ENCODE measurements at regions not wholly inside any gene's neighbourhood (a gene's known extent, or its start where the extent isn't known, plus 50 kb on each side); places are given as distances from the start of the nearest gene placed in this dataset.

DNA sequence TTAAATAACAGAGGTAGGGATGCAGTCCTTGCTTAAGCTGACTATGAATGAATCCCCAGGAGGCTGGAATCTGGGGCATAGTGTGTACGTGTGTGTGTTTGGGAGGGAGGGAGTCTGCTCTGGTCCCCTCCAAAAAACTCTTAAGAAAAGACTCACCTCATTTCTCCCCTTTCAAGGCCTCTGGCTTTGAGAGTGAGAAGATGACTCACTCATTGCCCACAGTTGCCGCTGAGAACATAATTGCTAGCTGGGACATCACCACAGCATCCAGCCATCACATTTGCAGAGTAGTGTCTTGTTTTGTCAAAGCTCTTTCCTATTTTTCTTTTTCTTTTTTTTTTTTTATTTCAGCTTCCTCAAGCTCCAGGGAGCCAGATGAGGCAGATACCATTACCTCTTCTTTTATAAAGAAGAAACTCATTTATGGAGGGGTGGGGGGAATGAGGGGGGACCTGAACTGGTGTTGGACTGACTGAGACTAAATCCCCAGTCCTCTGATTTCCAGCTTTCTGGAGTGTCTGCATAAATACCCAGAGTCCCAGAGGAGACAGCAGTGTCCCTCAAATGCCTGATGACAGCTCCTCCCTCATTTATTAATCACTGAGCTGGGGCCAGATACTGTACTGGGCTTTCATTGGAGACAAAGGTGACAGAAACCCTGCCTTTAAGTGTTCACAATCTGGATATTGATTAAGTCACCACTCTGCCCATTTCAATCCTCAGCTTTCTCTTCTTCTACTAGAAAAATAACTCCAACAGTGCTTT lies 61.9 kb upstream of the LAS1L start:
- peak in 1 of 2 donors; percentile 40 for DNase-seq
- intact Hi-C loops (cut with DNase I; ENCODE audit: low total_unique reads) = no loop called here
- H3K36me3 ChIP-seq = no peaks in the 10 kb centered on the region
- H3K9me3 ChIP-seq = no peaks in the 10 kb centered on the region
- no peaks in the 10 kb centered on the region for H3K27me3 ChIP-seq
- peaks cover 0 to 2% of the 10 kb centered on the region in 2 donors for H3K4me1 ChIP-seq
- no peak overlapping the region for H3K4me3 ChIP-seq
- peak overlapping the region; percentile 76 for H3K27ac ChIP-seq
- TF ChIP-seq POLR2A (IDR thresholded peaks at IDR 0.05) = no peak
- TF ChIP-seq, protein P1, sequence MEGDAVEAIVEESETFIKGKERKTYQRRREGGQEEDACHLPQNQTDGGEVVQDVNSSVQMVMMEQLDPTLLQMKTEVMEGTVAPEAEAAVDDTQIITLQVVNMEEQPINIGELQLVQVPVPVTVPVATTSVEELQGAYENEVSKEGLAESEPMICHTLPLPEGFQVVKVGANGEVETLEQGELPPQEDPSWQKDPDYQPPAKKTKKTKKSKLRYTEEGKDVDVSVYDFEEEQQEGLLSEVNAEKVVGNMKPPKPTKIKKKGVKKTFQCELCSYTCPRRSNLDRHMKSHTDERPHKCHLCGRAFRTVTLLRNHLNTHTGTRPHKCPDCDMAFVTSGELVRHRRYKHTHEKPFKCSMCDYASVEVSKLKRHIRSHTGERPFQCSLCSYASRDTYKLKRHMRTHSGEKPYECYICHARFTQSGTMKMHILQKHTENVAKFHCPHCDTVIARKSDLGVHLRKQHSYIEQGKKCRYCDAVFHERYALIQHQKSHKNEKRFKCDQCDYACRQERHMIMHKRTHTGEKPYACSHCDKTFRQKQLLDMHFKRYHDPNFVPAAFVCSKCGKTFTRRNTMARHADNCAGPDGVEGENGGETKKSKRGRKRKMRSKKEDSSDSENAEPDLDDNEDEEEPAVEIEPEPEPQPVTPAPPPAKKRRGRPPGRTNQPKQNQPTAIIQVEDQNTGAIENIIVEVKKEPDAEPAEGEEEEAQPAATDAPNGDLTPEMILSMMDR (IDR thresholded peaks at IDR 0.05) = no peak

DNA sequence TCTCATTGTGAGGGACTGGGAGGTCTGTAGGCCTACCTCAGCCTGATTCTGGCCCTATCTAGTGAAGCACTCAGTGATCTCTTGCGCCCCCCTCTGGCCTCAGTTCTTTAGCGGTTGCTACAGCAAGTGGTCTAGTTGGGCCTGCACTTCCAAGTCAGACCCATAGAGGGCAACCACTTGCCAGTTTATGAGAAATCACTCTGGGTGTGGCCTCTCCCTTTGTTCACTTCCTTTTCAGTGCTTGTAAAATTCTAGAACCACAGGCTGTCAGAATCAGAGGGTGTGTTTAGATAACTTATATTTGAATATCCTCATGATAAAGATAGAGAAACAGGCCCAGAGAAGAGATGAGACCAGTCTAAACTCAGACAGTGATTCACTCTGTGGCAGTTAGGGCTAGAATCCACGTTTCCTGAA lies 60.9 kb upstream of the LAS1L start:
- Histone ChIP-seq H3K4me3 (no peak overlapping the region), H3K36me3 (no peaks in the 10 kb centered on the region), H3K27ac (peak overlapping the region; percentile 76), H3K27me3 (no peaks in the 10 kb centered on the region), H3K9me3 (no peaks in the 10 kb centered on the region), H3K4me1 (peaks cover 0 to 4% of the 10 kb centered on the region in 2 donors)
- peak; percentile 93 to 98 for DNase-seq
- TF ChIP-seq POLR2A (IDR thresholded peaks at IDR 0.05) = peak in 1 of 2 donors; percentile 32
- TF ChIP-seq, protein P1 (IDR thresholded peaks at IDR 0.05) = peak; percentile 96 to 98 (median 96)
- intact Hi-C loops (cut with DNase I; ENCODE audit: low total_unique reads) = no loop called here

DNA sequence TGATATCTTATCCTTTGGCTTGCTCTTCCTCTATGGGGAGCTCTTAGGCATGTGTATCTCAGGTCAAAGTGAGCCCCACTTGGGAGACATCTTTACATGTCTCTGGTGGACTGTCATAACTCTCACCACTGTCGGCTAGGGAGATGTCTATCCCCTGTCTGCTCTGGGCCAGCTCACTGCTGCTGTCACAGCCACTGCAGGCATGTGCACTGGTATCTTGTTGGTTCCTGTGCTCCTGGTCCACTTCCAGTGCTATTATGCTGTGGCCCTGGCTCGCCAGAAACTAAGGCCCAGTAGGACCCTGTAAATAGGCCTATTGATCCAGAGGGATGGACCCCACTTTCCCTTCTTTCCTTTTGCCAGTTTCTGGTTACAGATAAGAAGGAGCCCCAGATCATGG lies 56.6 kb upstream of the LAS1L start:
- Histone ChIP-seq H3K27ac (no peak overlapping the region), H3K36me3 (no peaks in the 10 kb centered on the region), H3K4me1 (peaks cover 0 to 4% of the 10 kb centered on the region in 2 donors), H3K9me3 (no peaks in the 10 kb centered on the region), H3K27me3 (no peaks in the 10 kb centered on the region), H3K4me3 (no peak overlapping the region)
- intact Hi-C loops (cut with DNase I; ENCODE audit: low total_unique reads) = no loop called here
- TF ChIP-seq, protein P1 (IDR thresholded peaks at IDR 0.05) = no peak
- TF ChIP-seq POLR2A (IDR thresholded peaks at IDR 0.05) = no peak
- DNase-seq = no peak

DNA sequence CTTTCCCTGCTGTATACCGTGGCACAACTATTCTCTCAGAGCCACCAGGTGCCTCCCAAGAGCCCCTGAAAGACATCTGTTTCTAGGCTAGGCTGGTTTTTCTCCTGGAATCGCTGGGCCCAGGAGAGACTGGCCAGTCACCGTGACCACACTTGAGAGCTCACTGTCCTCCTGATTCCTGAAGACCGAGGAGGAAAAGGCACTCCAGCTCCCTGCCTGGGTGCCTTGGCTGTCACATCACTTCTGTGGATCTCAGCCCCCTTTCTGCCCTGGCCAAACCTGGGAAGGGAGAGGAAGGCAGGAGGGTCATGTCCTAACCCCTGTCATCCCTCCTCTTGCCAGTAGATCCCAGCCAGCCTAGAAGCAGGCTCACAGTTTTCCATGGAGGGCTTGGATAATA lies 54.7 kb upstream of the LAS1L start:
- intact Hi-C loops (cut with DNase I; ENCODE audit: low total_unique reads) = no loop called here
- Histone ChIP-seq H3K4me3 (no peak overlapping the region), H3K36me3 (no peaks in the 10 kb centered on the region), H3K27ac (peak overlapping the region; percentile 80 to 81), H3K9me3 (no peaks in the 10 kb centered on the region), H3K27me3 (no peaks in the 10 kb centered on the region), H3K4me1 (peaks cover 0 to 4% of the 10 kb centered on the region in 2 donors)
- TF ChIP-seq, protein P1 (IDR thresholded peaks at IDR 0.05) = no peak
- no peak for TF ChIP-seq POLR2A (IDR thresholded peaks at IDR 0.05)
- no peak for DNase-seq

DNA sequence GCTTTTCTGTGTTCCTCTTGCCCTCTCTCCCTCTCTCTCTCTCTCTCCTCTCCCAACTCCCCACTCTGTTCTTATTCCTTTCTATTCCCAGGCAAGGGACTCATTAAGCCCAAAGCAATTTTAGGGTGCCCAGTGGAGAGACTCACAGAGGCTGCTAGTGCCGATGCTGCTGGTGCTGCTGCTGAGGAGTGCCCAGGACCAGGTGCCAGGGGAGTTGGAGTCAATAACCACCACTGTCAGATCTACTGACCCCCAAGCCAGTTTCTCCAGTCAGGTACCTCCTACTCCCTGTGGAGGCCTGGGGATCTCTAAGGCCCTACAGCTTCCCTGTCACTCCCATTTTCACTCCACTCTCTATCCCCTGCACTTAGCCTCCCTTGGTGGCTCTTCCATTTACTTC lies 54.2 kb upstream of the LAS1L start:
- no peaks in the 10 kb centered on the region for H3K9me3 ChIP-seq
- H3K36me3 ChIP-seq = no peaks in the 10 kb centered on the region
- H3K4me1 ChIP-seq = peaks cover 0 to 4% of the 10 kb centered on the region in 2 donors
- intact Hi-C loops (cut with DNase I; ENCODE audit: low total_unique reads) = no loop called here
- H3K27me3 ChIP-seq = no peaks in the 10 kb centered on the region
- peak overlapping the region; percentile 20 to 33 for H3K4me3 ChIP-seq
- TF ChIP-seq, protein P1 (IDR thresholded peaks at IDR 0.05) = no peak
- no peak for TF ChIP-seq POLR2A (IDR thresholded peaks at IDR 0.05)
- peak overlapping the region; percentile 80 to 81 for H3K27ac ChIP-seq
- no peak for DNase-seq

Measured in uterus (tissue), 3 donors.